CD14-positive monocyte (primary cell): ENCODE measurements at regions not wholly inside any gene's neighbourhood (a gene's known extent, or its start where the extent isn't known, plus 50 kb on each side); places are given as distances from the start of the nearest gene placed in this dataset.

ENCODE experiments used
- DNase-seq, 3 donors: peaks; one replicate each; pipeline ENCODE4 v3.0.0-alpha.2; 2011 to 2022
- H2AFZ ChIP-seq: 2 replicates; pipeline ENCODE4 v1.6.0; 2012; ENCODE audit warnings: mild to moderate bottlenecking, low read depth, low read length, inconsistent platforms; ENCODE audit not compliant: insufficient read depth, poor library complexity, severe bottlenecking
- H3K27ac ChIP-seq, 2 donors: 1 replicate in 1 of 2; 2 replicates in 1 of 2; pipeline ENCODE4 v1.5.1; 2012 to 2013; ENCODE audit warnings: low read length in 2 of 2, control low read depth in 1 of 2, inconsistent platforms in 1 of 2, low read depth in 1 of 2, mild to moderate bottlenecking in 1 of 2
- H3K27me3 ChIP-seq, 2 donors: one replicate each; pipeline versions ENCODE4 v1.6.0 to v1.6.1; 2011 to 2013; ENCODE audit warnings: low read length in 2 of 2; ENCODE audit not compliant: control insufficient read depth in 2 of 2, insufficient read depth in 2 of 2
- H3K36me3 ChIP-seq, 2 donors: replicated peaks in 1 of 2; 1 replicate in 1 of 2; 2 replicates in 1 of 2; pipeline versions ENCODE4 v1.5.1 to v1.6.1; 2012 to 2013; ENCODE audit warnings: low read length in 2 of 2, control low read depth in 1 of 2, inconsistent platforms in 1 of 2, mild to moderate bottlenecking in 1 of 2; ENCODE audit not compliant: insufficient read depth in 2 of 2, control insufficient read depth in 1 of 2
- H3K4me1 ChIP-seq, 2 donors: 1 replicate in 1 of 2; 2 replicates in 1 of 2; pipeline versions ENCODE4 v1.5.1 to v1.6.1; 2012 to 2013; ENCODE audit warnings: low read length in 2 of 2, control low read depth in 1 of 2, inconsistent platforms in 1 of 2, mild to moderate bottlenecking in 1 of 2, moderate library complexity in 1 of 2; ENCODE audit not compliant: insufficient read depth in 2 of 2, control insufficient read depth in 1 of 2
- H3K4me2 ChIP-seq: replicated peaks from 2 replicates; pipeline ENCODE3; 2012; ENCODE audit warnings: low read length, moderate library complexity, mild to moderate bottlenecking; ENCODE audit not compliant: poor library complexity, severe bottlenecking; ENCODE audit errors: extremely low read depth
- H3K4me3 ChIP-seq, 3 experiments: fragments of 200-600 bp in 1 of 3; sonication (generic) in 1 of 3; replicated peaks in 1 of 3; 1 replicate in 2 of 3; 2 replicates in 1 of 3; pipeline ENCODE4 v1.5.1; 2011 to 2013; ENCODE audit warnings: low read length in 3 of 3, mild to moderate bottlenecking in 3 of 3, control low read depth in 2 of 3, low read depth in 2 of 3, inconsistent platforms in 1 of 3, moderate library complexity in 1 of 3
- H3K79me2 ChIP-seq: 2 replicates; pipeline ENCODE4 v1.6.0; 2012; ENCODE audit warnings: mild to moderate bottlenecking, control low read depth, inconsistent platforms, low read length, moderate library complexity; ENCODE audit not compliant: insufficient read depth
- H3K9ac ChIP-seq: 2 replicates; pipeline ENCODE4 v1.6.0; 2017; ENCODE audit warnings: low read length, mild to moderate bottlenecking; ENCODE audit not compliant: insufficient read depth, poor library complexity, severe bottlenecking
- H3K9me3 ChIP-seq, 2 donors: replicated peaks in 1 of 2; 1 replicate in 1 of 2; 2 replicates in 1 of 2; pipeline versions ENCODE4 v1.5.1 to v1.6.1; 2012 to 2013; ENCODE audit warnings: low read length in 2 of 2, control low read depth in 1 of 2; ENCODE audit not compliant: control insufficient read depth in 1 of 2, insufficient read depth in 1 of 2
- H4K20me1 ChIP-seq: 2 replicates; pipeline ENCODE4 v1.6.0; 2012; ENCODE audit warnings: mild to moderate bottlenecking, low read length, control low read depth, moderate library complexity; ENCODE audit not compliant: insufficient read depth
- H3K27ac Mint-ChIP-seq, 7 donors: one replicate each; pipeline ENCODE4 v1.8.0; 2020; ENCODE audit warnings: mild to moderate bottlenecking in 7 of 7, mixed read lengths in 7 of 7, moderate library complexity in 6 of 7, inconsistent platforms in 2 of 7
- H3K27me3 Mint-ChIP-seq, 3 donors: one replicate each; pipeline ENCODE4 v1.8.0; 2021 to 2022; ENCODE audit warnings: low read depth in 3 of 3, mild to moderate bottlenecking in 3 of 3, mixed read lengths in 3 of 3, moderate library complexity in 3 of 3, inconsistent platforms in 1 of 3
- H3K36me3 Mint-ChIP-seq, 2 donors: one replicate each; pipeline ENCODE4 v1.8.0; 2020; ENCODE audit warnings: mixed read lengths in 2 of 2, inconsistent platforms in 1 of 2, mild to moderate bottlenecking in 1 of 2
- H3K4me1 Mint-ChIP-seq: one replicate; pipeline ENCODE4 v1.8.0; 2020; ENCODE audit warnings: mild to moderate bottlenecking, mixed read lengths
- H3K4me3 Mint-ChIP-seq, 2 donors: one replicate each; pipeline ENCODE4 v1.8.0; 2020; ENCODE audit warnings: mild to moderate bottlenecking in 2 of 2, mixed read lengths in 2 of 2, moderate library complexity in 1 of 2
- H3K9me3 Mint-ChIP-seq, 7 donors: one replicate each; pipeline ENCODE4 v1.8.0; 2020 to 2022; ENCODE audit warnings: mixed read lengths in 7 of 7, mild to moderate bottlenecking in 6 of 7, moderate library complexity in 6 of 7, inconsistent platforms in 2 of 7
- CTCF ChIP-seq: fragments of 200-600 bp; IDR thresholded peaks from one replicate; pipeline ENCODE4 v1.8.0; 2022; ENCODE audit warnings: antibody characterized with exemption, mild to moderate bottlenecking
- WGBS: methylation state at CpG from one replicate; pipeline ENCODE4 v1.1.5; 2013; ENCODE audit warnings: missing lambda C conversion rate; ENCODE audit not compliant: insufficient coverage; 5-methylcytosine and 5-hydroxymethylcytosine counted together
- intact Hi-C, 2 donors: fragments of 100-400 bp; cut with micrococcal nuclease; formaldehyde crosslinking; loops; one replicate each; pipeline versions ENCODE4 v1.15.0 to v1.15.1; 2023

- Histone ChIP-seq H3K36me3 (no peaks in the 10 kb centered on the region), H3K79me2 (no peaks in the 10 kb centered on the region), H3K27ac (no peak overlapping the region), H4K20me1 (no peaks in the 10 kb centered on the region), H3K9me3 (peaks cover 5 to 16% of the 10 kb centered on the region in 2 donors), H3K27me3 (no peaks in the 10 kb centered on the region), H3K9ac (no peak overlapping the region), H3K4me3 (no peak overlapping the region), H2AFZ (no peak overlapping the region), H3K4me1 (no peaks in the 10 kb centered on the region), H3K4me2 (no peak overlapping the region)
- H3K27ac Mint-ChIP-seq: no peak overlapping the region
- H3K4me3 Mint-ChIP-seq: no peak overlapping the region
- no peak for TF ChIP-seq CTCF
- intact Hi-C loops: no loop called here
- DNase-seq: no peak
- peaks cover 2 to 11% (median 5%) of the 10 kb centered on the region in 7 donors for H3K9me3 Mint-ChIP-seq
- H3K36me3 Mint-ChIP-seq: no peaks in the 10 kb centered on the region
- H3K4me1 Mint-ChIP-seq: no peaks in the 10 kb centered on the region
- H3K27me3 Mint-ChIP-seq: no peaks in the 10 kb centered on the region
- 81% methylated on average over 11 of the region's 12 CpGs for WGBS
These were observed 1437.3 kb upstream of the MIR17HG start for GRCh38 chr13:89910166-89910565.

- no peaks in the 10 kb centered on the region for H3K36me3 Mint-ChIP-seq
- no peak overlapping the region for H3K4me2 ChIP-seq
- H3K9me3 ChIP-seq: no peaks in the 10 kb centered on the region
- no peaks in the 10 kb centered on the region for H3K27me3 Mint-ChIP-seq
- H3K36me3 ChIP-seq: no peaks in the 10 kb centered on the region
- no peak overlapping the region for H2AFZ ChIP-seq
- H3K4me1 Mint-ChIP-seq: no peaks in the 10 kb centered on the region
- peaks cover 0 to 12% (median 0%) of the 10 kb centered on the region in 7 donors for H3K9me3 Mint-ChIP-seq
- no peaks in the 10 kb centered on the region for H3K27me3 ChIP-seq
- no peak for DNase-seq
- H3K79me2 ChIP-seq: no peaks in the 10 kb centered on the region
- no peak overlapping the region for H3K4me3 Mint-ChIP-seq
- no peak for TF ChIP-seq CTCF
- no peaks in the 10 kb centered on the region for H3K4me1 ChIP-seq
- H3K27ac Mint-ChIP-seq: no peak overlapping the region
- intact Hi-C loops: no loop called here
- H4K20me1 ChIP-seq: no peaks in the 10 kb centered on the region
- no CpG with 5 or more reads among the region's 2 CpGs for WGBS
- H3K9ac ChIP-seq: no peak overlapping the region
- H3K27ac ChIP-seq: no peak overlapping the region
- no peak overlapping the region for H3K4me3 ChIP-seq
These were observed 1430.9 kb upstream of the MIR17HG start for GRCh38 chr13:89916551-89916950.
